ENCODE measurements at regions not wholly inside any gene's neighbourhood (a gene's known extent, or its start where the extent isn't known, plus 50 kb on each side); places are given as distances from the start of the nearest gene placed in this dataset.

DNA sequence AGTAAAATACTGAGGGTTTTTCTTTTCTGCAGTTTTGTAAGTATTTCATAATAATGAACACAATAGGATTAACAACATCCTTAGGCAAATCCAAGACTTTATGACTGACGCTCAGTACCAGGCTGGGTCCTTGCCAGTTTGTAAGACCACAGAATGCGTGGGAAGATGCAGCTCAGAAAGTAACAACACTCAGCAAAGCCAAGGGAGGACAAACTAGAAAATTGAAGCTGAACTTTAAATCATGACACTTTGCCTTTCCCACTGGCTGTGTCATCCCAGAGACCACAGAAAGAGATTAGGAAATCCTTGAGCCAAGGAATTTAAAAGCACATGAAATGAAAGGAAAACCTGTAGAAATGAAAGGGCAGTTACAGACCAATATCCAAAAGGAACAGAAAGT lies 426.3 kb upstream of the CHRM3 start:
- Histone ChIP-seq H3K36me3 (ENCODE audit: control insufficient read depth in 2 of 2, insufficient read depth in 1 of 2, low read length in 2 of 2) (no peaks in the 10 kb centered on the region), H3K4me3 (ENCODE audit: low read depth, low read length) (no peak overlapping the region), H3K9me3 (ENCODE audit: control insufficient read depth, insufficient read depth, low read depth, low read length) (no peaks in the 10 kb centered on the region), H3K27ac (ENCODE audit: extremely low read depth, low read depth, low read length) (no peak overlapping the region), H3K4me1 (ENCODE audit: control insufficient read depth, insufficient read depth, low read length) (no peaks in the 10 kb centered on the region)
- ChIA-PET POLR2A (interaction anchor here (0.5 kb wide), 1 partner anchor 709 kb away, joined by 5 read pairs; no protein-coding TSS in a partner anchor), CTCF (no interaction called here)
- TF ChIP-seq ZNF785 (tag by site-specific recombination; IDR thresholded peaks at IDR 0.05): no peak
- no peak for TF ChIP-seq ZSCAN16 (tag by site-specific recombination; IDR thresholded peaks at IDR 0.05)
- TF ChIP-seq OVOL3 (tag by site-specific recombination; IDR thresholded peaks at IDR 0.05): no peak
- no peak for TF ChIP-seq ZSCAN30 (tag by site-specific recombination; IDR thresholded peaks at IDR 0.05)
- no peak for TF ChIP-seq KLF16 (tag by site-specific recombination; IDR thresholded peaks at IDR 0.05)
- no peak for TF ChIP-seq TSHZ1 (tag by site-specific recombination; IDR thresholded peaks at IDR 0.05; ENCODE audit: borderline replicate concordance)
- TF ChIP-seq ZNF394 (tag by site-specific recombination; IDR thresholded peaks at IDR 0.05; ENCODE audit: borderline replicate concordance): no peak
- TF ChIP-seq ZNF26 (tag by site-specific recombination; IDR thresholded peaks at IDR 0.05): no peak
- no peak for TF ChIP-seq ZNF48 (tag by site-specific recombination; IDR thresholded peaks at IDR 0.05)
- TF ChIP-seq GLIS2 (tag by site-specific recombination; IDR thresholded peaks at IDR 0.05): no peak
- no peak for TF ChIP-seq ZNF132 (tag by site-specific recombination; IDR thresholded peaks at IDR 0.05; ENCODE audit: borderline replicate concordance)
- no peak for TF ChIP-seq ZNF24 (tag by site-specific recombination; IDR thresholded peaks at IDR 0.05)
- TF ChIP-seq ZNF2 (tag by site-specific recombination; IDR thresholded peaks at IDR 0.05): no peak
- no peak for TF ChIP-seq ZNF658 (tag by site-specific recombination; IDR thresholded peaks at IDR 0.05)
- TF ChIP-seq ZSCAN23 (tag by site-specific recombination; IDR thresholded peaks at IDR 0.05): no peak
- TF ChIP-seq ZNF184 (tag by site-specific recombination; IDR thresholded peaks at IDR 0.05): no peak
- no peak for TF ChIP-seq ZNF354C (tag by site-specific recombination; IDR thresholded peaks at IDR 0.05; ENCODE audit: borderline replicate concordance, low read depth)
- TF ChIP-seq TRIM28 (IDR thresholded peaks at IDR 0.05; ENCODE audit: borderline replicate concordance, low read length): no peak

DNA sequence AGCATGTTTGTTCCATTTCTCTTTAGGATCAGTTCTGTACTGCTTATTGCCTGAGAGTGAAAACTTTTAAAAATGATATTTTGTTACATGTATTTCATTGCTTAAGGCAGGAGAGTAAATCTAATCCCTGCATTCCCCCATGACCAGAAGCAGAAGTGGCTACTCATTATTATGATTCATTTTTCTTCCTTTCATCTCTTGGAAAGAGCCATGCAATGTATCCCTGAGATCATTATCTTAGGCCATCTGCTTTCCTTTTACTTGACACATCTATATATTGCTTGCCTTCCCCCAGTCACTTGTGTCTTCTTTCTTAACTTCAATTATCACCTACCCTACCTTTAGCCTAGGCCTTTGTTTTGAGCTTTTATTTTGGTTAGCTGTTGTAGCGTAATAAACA lies 430.4 kb upstream of the CHRM3 start:
- CTCF ChIA-PET: interaction anchor here (0.5 to 1.0 kb wide), 3 partner anchors 359 to 942 kb away, joined by 3 to 4 read pairs (median 4); partner anchors contain the start of gene CHRM3
- Histone ChIP-seq H3K27ac (ENCODE audit: extremely low read depth, low read depth, low read length) (no peak overlapping the region), H3K4me1 (ENCODE audit: control insufficient read depth, insufficient read depth, low read length) (no peaks in the 10 kb centered on the region), H3K36me3 (ENCODE audit: control insufficient read depth in 2 of 2, insufficient read depth in 1 of 2, low read length in 2 of 2) (no peaks in the 10 kb centered on the region), H3K9me3 (ENCODE audit: control insufficient read depth, insufficient read depth, low read depth, low read length) (no peaks in the 10 kb centered on the region), H3K4me3 (ENCODE audit: low read depth, low read length) (no peak overlapping the region)
- no peak for TF ChIP-seq ZNF555 (tag by site-specific recombination; conservative IDR thresholded peaks at IDR 0.05)
- no peak for TF ChIP-seq ZNF404 (tag by site-specific recombination; IDR thresholded peaks at IDR 0.05)
- TF ChIP-seq ZNF19 (tag by site-specific recombination; IDR thresholded peaks at IDR 0.05; ENCODE audit: low read depth): no peak
- TF ChIP-seq, protein P1, sequence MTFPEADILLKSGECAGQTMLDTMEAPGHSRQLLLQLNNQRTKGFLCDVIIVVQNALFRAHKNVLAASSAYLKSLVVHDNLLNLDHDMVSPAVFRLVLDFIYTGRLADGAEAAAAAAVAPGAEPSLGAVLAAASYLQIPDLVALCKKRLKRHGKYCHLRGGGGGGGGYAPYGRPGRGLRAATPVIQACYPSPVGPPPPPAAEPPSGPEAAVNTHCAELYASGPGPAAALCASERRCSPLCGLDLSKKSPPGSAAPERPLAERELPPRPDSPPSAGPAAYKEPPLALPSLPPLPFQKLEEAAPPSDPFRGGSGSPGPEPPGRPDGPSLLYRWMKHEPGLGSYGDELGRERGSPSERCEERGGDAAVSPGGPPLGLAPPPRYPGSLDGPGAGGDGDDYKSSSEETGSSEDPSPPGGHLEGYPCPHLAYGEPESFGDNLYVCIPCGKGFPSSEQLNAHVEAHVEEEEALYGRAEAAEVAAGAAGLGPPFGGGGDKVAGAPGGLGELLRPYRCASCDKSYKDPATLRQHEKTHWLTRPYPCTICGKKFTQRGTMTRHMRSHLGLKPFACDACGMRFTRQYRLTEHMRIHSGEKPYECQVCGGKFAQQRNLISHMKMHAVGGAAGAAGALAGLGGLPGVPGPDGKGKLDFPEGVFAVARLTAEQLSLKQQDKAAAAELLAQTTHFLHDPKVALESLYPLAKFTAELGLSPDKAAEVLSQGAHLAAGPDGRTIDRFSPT (tag by site-specific recombination; IDR thresholded peaks at IDR 0.05): no peak
- no peak for TF ChIP-seq ZNF777 (tag by site-specific recombination; IDR thresholded peaks at IDR 0.05; ENCODE audit: borderline replicate concordance)
- TF ChIP-seq GLI4 (tag by site-specific recombination; IDR thresholded peaks at IDR 0.05): no peak
- TF ChIP-seq ZNF654 (tag by site-specific recombination; IDR thresholded peaks at IDR 0.05; ENCODE audit: low read depth): no peak
- TF ChIP-seq FEZF1 (tag by site-specific recombination; IDR thresholded peaks at IDR 0.05): no peak
- TF ChIP-seq, protein P2, sequence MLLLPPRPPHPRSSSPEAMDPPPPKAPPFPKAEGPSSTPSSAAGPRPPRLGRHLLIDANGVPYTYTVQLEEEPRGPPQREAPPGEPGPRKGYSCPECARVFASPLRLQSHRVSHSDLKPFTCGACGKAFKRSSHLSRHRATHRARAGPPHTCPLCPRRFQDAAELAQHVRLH (tag by site-specific recombination; IDR thresholded peaks at IDR 0.05): no peak
- TF ChIP-seq ZEB2 (tag by site-specific recombination; IDR thresholded peaks at IDR 0.05): no peak
- no peak for TF ChIP-seq ZNF16 (tag by site-specific recombination; IDR thresholded peaks at IDR 0.05; ENCODE audit: low read depth)
- POLR2A ChIA-PET: no interaction called here
